A204.1 (cell line): ENCODE measurements at regions not wholly inside any gene's neighbourhood (a gene's known extent, or its start where the extent isn't known, plus 50 kb on each side); places are given as distances from the start of the nearest gene placed in this dataset.

Experiments used
- FAIRE-seq: peaks from 2 replicates; lab custom pipeline; 2012; peaks lifted over from hg19 to GRCh38; lab: Jason Lieb, UNC

- FAIRE-seq = no peak
These were observed 242.9 kb downstream of the HAUS1 start for GRCh38 chr18:46346896-46347630.

DNA sequence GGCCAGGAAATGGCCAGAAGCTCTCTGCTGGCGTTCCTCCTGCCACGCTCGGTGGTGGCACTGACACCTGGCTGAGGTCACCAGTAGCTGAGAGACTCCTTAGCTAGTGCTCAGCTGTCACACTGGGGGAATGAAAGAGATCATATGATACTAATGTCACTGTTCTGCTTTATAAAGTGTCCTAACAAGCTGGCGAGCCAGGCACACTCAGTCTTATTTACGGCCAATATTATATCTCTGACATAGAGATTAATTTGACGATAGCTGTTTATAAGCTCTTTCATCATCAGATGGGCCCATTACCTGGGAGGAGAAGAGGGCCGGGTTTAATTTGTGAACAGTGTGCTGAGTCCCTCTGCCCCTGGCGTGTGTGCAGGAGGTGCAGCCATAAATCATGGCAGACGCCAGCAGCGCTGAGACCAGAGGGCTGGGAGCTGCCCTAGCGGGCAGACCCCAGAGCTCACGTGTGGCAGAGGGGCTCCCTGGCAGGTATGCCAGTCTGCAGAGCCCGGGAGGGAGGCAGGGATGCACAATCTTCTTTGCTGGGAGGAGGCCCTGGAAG lies 246.5 kb downstream of the HAUS1 start:
- FAIRE-seq = no peak

DNA sequence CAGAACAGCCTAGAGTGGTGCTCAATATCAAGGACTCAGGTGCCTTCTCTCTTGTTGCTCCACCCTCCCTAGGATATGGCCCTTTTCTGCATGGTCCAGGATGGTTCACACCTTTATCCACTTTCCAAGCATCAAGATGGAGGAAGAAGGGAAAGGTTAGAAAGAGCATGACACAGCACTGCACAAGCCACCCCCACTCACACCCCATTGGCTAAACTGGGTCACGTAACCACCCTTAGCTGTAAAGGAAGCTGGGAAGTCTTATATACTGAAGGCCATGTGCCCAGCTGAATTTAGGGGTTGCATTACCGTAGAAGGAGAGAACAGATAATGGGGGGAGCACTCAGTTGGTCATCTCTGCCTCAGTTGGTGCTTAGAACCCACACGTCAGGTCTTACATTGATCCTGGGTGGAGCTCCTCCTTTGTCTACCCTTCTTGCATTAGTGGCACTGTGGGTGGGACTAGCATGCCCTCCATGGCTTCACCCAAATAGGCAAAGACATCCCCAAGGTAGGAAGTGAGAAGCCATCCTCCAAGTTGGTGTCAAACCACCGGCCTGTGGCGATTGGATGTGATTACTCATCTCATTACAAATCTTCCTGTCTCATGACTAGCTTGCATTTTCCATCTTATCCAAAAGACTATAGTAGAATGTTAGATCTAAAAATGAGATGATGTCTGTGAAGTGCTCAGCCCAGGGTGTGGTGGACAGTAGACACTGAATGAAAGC lies 248.5 kb downstream of the HAUS1 start:
- FAIRE-seq = no peak

DNA sequence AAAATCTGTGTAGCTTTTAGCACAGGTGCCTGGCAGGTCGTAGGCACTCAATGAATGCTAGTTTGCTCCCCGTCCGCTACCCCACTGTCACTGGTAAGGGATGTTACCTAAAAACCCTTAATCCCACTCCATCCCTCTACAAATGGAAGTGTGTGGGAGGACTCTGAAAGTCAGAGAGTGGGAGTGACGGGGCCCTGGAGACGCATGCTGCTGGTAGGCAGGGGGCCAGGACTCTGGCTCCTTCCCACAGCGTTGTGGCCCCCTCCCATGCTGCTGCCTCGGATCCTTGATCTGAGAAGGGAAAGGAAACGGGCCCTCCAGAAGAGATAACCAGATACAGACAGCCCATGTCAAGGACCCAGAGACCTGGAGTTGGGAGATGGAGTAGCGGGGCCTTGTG lies 249.3 kb downstream of the HAUS1 start:
- no peak for FAIRE-seq

DNA sequence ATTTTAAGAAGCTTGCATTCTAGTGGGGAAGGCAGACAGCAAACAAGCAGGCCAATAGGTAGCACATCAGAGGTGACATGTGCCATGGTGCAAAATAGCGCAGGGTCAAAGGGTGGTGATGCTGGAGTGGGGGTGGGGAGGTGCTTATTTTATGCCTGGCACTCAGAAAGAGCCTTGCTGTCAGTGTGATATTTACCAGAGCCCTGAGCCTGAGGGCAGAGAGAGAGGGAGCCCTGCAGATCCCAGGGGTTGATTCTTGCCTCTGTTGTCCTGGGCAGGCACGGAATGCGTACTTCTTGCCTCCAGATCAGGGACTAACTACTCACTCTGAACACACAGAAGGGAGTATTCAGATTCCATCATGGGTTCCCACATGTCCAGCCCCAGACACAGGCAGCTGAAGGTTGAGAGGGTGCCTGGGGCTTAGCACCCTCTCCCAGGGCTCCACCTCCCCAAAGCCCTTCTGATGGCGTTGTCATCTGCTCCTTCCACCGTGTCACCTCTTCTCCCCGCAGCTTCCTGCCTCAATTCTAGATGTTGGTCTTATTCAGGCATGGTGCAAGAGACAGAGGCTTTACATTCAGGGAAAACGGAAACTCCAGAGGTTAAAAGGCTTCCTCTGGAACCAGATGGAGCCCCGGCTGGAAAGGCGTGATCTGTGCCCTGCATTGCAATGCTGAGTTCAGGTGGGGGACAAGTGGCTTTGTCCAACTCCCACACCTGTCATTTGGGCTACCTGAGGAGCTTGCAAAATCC lies 252.3 kb downstream of the HAUS1 start:
- no peak for FAIRE-seq

DNA sequence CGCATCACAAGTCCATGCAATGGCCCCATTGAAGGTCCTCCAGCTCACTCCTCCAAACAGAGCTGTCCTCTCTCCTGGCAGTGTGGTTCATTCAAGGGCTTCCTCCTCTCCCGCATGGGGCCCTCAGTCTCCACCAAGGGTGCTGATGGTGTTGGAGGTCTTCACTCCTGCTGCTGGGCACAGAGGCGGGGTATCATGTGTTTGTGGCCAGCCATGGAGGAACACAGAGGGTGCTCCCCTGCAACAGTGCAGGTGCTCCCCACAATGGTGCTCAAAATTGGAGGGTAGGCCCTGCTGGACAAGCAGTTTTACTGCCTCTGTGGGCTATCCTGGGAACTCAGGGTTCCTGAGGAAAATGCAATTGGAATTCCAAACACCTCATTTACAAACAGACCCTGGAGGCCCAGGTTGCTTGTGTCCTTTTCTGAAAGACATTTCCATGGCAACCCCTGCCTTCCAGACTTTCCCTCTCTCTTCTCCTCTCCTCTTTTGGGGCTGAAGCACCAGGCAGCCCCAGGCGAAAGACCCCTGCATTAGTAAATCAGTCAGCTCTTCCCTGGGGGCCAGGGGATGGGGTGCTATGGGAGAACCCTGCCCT lies 256.0 kb downstream of the HAUS1 start:
- FAIRE-seq = no peak

DNA sequence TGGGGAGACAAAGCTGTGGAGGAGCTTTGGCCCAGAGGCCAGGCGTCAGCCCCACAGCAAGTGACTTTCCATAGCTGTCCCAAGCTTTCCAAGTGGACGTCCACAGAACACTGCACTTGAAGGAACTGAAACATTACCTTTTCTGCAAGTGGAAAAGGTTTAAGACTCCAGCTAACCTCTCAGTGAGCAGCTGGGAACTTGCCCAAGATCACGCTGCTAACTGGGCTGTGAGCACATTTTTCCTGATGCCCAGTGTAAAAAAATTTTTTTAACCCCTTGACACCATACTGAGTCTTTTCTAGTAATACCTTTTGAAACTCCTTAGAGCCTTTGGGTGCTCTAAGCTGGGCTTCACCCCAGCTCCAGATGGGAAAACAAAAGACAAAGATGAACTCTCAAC lies 256.7 kb downstream of the HAUS1 start:
- no peak for FAIRE-seq

DNA sequence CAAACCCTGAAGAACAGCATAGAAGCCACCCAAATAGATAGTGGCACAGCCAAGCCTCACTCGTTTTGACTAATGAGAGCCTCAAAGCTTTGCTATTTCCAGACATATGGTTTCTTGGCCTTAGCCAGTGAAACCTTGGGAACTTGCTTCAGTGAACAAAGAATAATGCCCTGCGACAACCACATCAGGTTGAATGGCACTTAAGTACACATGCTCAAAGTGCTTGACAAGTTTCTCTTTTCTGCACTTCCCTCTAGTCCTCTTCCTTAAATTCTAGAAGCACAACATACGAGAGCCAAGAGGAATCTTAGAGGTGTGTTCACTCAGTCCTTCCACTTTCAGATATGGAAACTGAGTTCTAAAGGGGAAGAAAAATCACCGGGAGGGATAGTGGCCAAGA lies 258.3 kb downstream of the HAUS1 start:
- FAIRE-seq = no peak

- FAIRE-seq = no peak
These were observed 259.9 kb downstream of the HAUS1 start for GRCh38 chr18:46364048-46364447.

GRCh38 chr18:46366201-46366600 lies 262.0 kb downstream of the HAUS1 start:
- no peak for FAIRE-seq

DNA sequence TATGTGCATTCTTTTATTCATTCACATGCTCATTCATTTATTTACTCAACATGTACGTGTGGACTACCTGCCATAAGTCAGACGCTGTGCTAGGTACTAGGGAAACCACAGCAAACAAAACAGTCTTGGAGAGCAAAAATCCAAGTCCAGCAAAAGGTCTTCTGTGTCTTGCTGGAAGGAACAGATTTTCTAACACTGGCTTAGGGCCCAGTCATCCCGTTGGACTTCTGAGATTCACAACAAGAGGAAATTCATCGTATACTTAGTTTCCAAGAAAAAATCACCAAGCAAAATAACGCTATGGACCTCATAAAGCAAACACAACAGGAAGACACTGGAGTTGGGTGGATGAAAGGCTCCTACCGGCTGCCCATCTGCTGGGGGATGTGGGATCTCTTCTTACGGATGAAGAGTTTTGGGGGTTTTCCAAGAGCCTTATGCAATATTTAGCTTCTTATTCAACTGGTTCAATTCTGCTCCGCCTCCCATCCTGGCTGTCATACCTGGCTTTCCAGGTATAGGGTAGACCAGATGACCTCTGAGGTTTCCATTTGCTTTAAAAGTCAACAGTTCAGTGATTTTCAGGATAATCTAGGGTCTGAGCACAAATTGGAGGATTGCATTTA lies 262.7 kb downstream of the HAUS1 start:
- no peak for FAIRE-seq

DNA sequence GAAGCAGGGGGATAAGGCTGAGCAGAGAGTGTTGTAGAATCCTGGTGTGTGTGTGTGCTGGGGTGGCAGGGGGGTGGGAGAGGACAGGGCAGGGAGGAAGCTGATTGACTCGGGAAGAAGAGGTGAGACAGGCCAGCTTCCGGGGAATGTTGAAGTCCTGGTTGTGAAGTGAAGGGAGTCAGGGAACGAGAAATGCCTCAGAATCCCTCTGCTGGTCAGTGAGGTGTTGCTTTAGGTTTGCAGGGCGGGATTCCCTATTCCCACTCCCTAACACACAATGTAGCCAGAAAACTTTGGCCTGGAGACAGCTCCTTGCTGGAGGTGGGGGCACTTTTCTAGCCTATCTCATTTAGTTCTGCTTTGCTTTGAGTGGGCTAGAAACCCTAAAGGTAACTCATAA lies 265.1 kb downstream of the HAUS1 start:
- no peak for FAIRE-seq

- FAIRE-seq = no peak
These were observed 266.7 kb downstream of the HAUS1 start for GRCh38 chr18:46370898-46371297.

DNA sequence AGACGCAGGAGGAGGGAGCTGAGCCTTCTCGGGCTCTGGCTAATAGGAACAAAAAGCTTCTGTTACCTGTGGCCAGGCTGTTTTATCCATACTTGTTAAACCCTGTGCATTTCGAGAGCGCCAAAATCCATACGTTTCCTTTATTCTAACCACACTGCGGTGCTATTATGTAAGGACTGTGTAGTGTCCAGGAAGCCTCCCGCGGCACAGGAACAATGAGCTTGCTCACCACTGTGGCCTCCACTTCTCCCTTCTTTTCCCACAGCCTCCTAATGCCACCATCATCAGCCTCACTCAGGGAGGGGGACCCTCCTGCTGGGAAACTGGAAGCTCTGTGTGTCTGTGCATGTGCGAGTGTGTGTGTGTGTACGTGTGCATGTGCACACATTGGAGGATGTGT lies 268.5 kb downstream of the HAUS1 start:
- no peak for FAIRE-seq

- no peak for FAIRE-seq
These were observed 268.9 kb downstream of the HAUS1 start for GRCh38 chr18:46373131-46373530.

DNA sequence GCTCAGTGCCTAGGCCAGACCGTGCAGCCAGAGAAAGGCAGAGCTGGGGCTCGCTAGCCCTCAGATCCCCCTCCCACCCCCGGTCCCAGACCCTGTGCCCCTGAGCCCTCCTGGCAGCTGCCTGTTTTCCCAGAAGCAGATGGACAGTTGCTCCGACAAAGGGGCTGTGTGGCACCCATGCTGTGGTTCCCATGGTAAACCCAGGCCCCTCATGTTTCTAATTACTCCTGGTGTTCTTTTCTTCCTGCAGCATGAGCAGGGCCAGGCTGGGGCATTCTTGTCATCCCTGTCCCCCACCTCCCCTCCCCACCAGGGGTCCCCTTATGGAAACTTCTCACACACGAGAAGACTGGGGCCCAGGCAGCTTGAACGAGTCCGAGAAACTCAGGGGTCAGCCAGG lies 269.6 kb downstream of the HAUS1 start:
- no peak for FAIRE-seq

DNA sequence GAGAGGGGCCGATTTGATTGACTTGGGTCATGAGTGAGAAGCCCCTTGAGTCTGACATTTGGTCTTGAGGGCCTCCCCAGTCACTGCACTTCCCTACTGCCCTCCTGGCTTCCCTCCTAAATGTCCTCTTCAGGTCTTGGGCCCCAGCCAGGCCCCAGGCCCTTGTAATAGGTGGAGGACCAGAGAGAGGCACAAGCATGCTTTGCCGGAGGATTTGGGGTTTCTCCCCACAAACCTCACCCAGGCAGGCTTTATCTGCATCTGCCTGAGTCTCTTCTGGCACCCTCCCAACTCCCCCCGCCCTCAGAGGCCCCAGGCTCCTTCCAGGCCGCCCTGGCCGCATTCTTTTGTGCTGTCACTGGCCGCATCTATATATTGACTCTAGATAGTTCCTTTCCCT lies 270.7 kb downstream of the HAUS1 start:
- no peak for FAIRE-seq

- FAIRE-seq = no peak
These were observed 273.4 kb downstream of the HAUS1 start for GRCh38 chr18:46377557-46377956.

- no peak for FAIRE-seq
These were observed 274.1 kb downstream of the HAUS1 start for GRCh38 chr18:46378126-46378863.

GRCh38 chr18:46378864-46379207 lies 274.7 kb downstream of the HAUS1 start:
- no peak for FAIRE-seq

DNA sequence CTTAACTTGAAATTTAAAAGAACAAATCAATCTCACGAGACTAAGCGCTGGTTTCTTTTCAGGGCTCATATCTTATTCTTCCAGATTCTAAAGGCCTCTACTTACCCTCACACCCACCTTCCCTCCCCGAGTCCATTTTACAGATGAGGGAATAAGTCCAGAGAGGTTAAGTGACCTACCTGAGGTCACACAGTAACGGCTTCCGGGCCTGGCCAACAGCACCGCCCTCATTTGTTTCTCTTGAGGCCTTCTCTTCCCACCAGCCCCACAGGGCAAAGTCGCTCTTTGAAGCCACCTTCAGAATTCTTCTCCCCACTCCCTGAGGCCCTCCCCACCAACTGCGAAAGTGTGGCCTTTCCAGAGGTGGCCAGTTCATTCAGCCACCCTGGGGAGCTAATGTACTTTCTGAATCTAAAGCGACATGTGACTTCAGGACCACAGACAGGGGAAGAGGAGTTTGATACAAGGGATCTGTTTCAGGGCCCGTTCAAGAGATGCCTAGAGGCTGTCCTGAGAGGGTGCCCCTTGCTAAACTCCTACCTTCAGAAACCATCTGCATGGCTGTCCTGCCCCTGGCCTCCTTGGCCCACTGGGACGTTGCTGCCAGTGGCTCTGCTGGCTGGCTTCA lies 275.3 kb downstream of the HAUS1 start:
- no peak for FAIRE-seq
